ENCODE measurements at regions not wholly inside any gene's neighbourhood (a gene's known extent, or its start where the extent isn't known, plus 50 kb on each side); places are given as distances from the start of the nearest gene placed in this dataset.
A peak's percentile ranks its signal among the peaks of the same experiment; 100 is the strongest.
"Not testable (repeated sequence)": the region's sequence is repeated elsewhere in the genome, so short reads cannot be mapped to it uniquely, and the experiment has no call there.

GRCh38 chr3:157618075-157618760, 115.0 kb upstream of the VEPH1 start:
- DNase-seq, result peak; percentile 68 to 92 (median 89)

- no peak for DNase-seq
Observed at GRCh38 chr3:157614896-157615295, 111.7 kb upstream of the VEPH1 start.

- DNase-seq, result peak; percentile 38 to 76 (median 63)
Observed at GRCh38 chr3:157611536-157612076, 108.4 kb upstream of the VEPH1 start.

- DNase-seq, result peak; percentile 59 to 67 (median 62)
Observed at GRCh38 chr3:157610876-157611535, 107.8 kb upstream of the VEPH1 start.

- no peak for DNase-seq
Observed at GRCh38 chr3:157607826-157608405, 104.7 kb upstream of the VEPH1 start.

GRCh38 chr3:157606852-157607197, 103.6 kb upstream of the VEPH1 start:
- no peak for DNase-seq

GRCh38 chr3:157606011-157606851, 103.0 kb upstream of the VEPH1 start:
- DNase-seq, result peak; percentile 67 to 73 (median 68)

GRCh38 chr3:157605356-157605755, 102.1 kb upstream of the VEPH1 start:
- no peak for DNase-seq

GRCh38 chr3:157602424-157602823, 99.2 kb upstream of the VEPH1 start:
- DNase-seq, result no peak

GRCh38 chr3:157595259-157595658, 92.0 kb upstream of the VEPH1 start:
- DNase-seq, result no peak

- no peak for DNase-seq
Observed at GRCh38 chr3:157594413-157594812, 91.2 kb upstream of the VEPH1 start.

- no peak for DNase-seq
Observed at GRCh38 chr3:157592769-157593168, 89.6 kb upstream of the VEPH1 start.

GRCh38 chr3:157590273-157590672, 87.1 kb upstream of the VEPH1 start:
- DNase-seq, result no peak

- DNase-seq, result no peak
Observed at GRCh38 chr3:157589211-157589610, 86.0 kb upstream of the VEPH1 start.

GRCh38 chr3:157588386-157589060, 85.3 kb upstream of the VEPH1 start:
- no peak for DNase-seq

- no peak for DNase-seq
Observed at GRCh38 chr3:157586293-157586692, 83.1 kb upstream of the VEPH1 start.

- DNase-seq, result no peak
Observed at GRCh38 chr3:157585386-157585785, 82.2 kb upstream of the VEPH1 start.

- DNase-seq, result no peak
Observed at GRCh38 chr3:157582637-157582973, 79.4 kb upstream of the VEPH1 start.

GRCh38 chr3:157581956-157582636, 78.9 kb upstream of the VEPH1 start:
- not testable (repeated sequence) for DNase-seq

- DNase-seq, result no peak
Observed at GRCh38 chr3:157581371-157581770, 78.2 kb upstream of the VEPH1 start.

- DNase-seq, result no peak
Observed at GRCh38 chr3:157578181-157578580, 75.0 kb upstream of the VEPH1 start.

- DNase-seq, result no peak
Observed at GRCh38 chr3:157574531-157574930, 71.3 kb upstream of the VEPH1 start.
